HG02943 (cell line): ENCODE measurements at regions not wholly inside any gene's neighbourhood (a gene's known extent, or its start where the extent isn't known, plus 50 kb on each side); places are given as distances from the start of the nearest gene placed in this dataset.

Experiments used
- ATAC-seq: cut with Tn5 transposase; IDR thresholded peaks from one replicate; pipeline ENCODE4 v1.9.1; 2021; ENCODE audit warnings: mild to moderate bottlenecking, low read depth, moderate library complexity; ENCODE audit not compliant: unreplicated experiment

DNA sequence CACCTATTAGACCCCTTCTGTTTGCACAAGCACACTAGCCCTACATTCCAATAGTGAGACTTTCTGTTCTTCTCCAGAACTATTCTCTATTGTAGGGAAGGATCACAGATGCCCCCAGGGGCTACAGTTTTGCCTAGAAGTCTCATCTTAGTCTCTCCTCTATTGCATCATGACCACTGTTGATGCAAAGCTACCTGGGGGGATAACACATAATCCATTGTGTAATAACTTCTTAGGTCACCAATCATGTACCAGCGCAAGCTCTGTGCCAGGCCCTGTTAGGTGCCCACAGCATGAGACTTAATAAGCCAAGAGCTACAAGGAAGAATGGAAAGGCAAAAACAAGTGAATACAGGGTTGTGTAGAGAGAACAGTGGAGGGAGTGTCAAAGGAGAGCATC is 98.1 kb upstream of the TNFAIP3 start:
- no peak for ATAC-seq

DNA sequence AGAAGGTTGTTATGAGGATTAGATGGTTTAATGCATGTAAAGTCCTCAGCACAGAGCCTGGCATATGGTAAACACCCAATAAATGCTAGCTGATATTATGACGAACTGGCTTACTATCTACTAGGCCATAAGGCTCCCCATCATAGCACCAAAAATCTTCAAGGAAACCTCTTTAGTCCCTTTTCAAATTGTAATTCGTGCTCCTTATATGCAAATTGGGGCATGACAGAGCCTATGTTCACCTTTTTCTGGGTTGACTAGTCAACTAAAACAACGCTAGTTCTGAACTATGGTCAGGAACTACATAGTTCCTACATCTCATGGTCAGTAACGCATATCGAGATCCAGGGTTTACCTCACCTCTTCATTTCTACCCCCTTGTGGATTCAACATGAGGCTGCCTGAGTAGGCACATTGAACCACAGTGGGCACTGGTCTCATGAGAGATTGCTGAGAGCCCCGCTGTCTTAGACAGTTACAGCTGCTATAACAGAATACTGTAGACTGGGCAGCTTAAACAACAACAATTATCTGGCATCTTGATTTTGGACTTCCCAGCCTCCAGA is 97.2 kb upstream of the TNFAIP3 start:
- no peak for ATAC-seq

DNA sequence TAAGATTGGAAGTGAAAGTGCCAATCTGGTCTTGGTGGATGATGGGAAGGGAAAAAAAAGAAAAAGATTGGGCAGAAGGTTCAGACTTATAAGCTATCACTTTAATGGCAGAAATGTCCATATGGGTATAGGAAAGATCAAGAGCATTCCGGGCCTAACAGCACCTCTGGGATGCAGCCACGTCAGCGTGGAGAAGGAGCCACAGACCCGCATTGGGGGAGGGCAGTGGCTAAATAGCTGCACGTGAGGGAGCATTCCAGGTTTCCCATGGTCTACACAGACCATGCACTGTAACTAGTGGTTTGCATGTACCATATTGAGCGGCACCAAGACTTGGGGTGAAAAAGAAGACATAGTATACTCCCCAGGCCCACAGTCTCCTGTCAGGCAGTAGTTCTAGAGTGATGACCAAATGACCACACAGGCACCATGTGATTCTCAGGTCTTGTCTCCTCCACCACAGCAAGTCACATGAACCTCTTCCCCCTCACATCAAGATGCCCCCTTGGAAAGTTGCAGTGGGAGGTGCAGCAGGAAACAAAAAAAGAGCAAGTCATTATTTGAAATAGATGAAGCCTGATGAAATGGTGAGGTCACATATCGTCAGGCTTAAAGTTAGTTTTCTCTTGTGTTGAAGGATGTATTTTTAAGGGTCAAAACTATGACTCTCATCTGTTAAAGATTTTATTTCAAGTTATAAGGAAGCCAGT is 94.4 kb upstream of the TNFAIP3 start:
- ATAC-seq, result no peak

DNA sequence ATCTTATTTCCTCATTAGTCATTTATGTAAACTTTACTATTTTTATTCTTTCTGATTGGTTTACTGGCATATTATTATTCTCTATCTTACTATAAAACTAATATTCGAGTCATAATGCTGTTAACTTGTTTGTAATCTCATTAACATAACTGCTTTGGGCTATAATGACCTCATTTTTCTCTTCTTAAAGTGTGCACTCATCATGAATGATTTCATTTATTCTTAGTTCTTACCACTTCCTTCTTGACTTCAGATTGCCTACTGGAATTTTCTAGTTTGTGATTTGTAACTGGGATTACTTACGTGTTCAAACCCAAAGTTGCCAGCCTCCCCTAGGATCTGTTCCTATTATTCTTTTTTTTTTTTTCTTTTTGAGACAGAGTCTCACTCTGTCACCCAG is 91.8 kb upstream of the TNFAIP3 start:
- no peak for ATAC-seq

DNA sequence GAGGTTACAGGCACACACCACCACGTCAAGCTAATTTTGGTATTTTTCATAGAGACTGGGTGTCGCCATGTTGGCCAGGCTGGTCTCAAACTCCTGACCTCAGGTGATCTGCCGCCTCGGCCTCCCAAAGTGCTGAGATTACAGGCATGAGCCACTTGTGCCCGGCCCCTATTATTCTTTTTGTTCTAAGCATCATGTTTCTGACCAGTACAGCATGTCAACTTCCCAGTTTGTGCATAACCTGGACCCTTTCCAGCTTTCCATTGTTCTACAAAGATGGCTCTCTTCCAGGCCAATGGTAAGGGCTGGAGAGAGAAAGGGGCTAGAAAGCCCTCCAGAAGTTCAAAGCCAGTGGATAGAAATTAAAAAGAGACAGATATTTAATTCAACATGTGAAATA is 91.3 kb upstream of the TNFAIP3 start:
- ATAC-seq, result no peak

DNA sequence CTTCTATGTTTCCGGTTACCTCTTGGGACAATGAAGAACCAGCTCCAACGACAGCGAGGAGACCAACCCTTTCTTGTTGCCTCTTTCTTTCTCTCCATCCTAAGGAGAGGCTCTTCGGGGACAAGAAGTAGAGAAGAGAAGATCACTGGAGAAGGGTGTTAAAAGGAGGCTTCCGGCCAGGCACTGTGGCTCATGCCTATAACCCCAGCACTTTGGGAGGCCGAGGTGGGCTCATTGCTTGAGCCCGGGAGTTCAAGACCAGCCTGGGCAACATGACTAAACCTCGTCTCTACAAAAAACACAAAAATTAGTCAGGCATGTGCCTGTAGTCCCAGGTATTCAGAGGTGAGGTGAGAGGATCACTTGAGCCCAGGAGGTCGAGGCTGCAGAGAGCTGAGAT is 90.8 kb upstream of the TNFAIP3 start:
- ATAC-seq, result no peak

DNA sequence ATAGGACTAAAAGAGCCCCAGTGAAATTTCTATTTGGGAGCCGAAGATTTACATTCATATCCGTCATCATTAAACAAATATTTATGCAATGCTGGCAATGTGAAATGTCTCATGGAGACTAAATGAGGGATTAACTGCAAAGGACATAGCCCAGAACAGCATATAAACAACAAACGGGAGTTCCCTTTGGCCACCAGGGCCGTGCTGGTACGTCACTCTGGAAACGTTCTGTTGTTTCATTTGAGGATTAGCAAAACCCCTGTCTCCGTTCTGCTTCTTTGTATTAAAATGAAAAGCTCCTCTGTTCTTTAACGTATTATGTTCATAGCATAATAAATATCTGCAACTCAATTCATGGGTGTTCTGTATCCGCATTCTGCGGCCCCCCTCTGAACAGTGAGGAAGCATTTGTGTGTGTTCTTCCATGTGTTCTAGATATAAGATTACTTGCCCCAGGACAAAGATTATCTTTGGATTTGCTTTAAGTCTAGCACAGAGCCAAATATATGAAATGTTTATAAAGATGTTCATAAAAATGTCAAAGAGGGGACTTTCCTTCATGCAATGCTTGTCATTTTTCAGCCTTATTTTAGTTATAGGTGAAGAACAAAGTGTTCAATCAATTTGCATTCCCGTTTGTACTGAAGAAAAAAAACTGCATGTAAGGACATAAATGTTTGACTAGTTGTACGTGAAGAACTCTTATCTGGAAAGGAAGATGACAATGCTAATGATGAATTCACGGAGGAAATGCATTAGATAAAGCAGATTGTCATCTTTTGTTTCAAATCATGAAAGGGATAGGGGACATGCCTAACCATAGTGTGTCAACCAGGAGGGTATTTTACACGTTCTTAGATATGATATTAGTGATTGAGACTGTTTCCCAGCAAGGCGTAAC is 90.0 kb upstream of the TNFAIP3 start:
- ATAC-seq, result no peak

DNA sequence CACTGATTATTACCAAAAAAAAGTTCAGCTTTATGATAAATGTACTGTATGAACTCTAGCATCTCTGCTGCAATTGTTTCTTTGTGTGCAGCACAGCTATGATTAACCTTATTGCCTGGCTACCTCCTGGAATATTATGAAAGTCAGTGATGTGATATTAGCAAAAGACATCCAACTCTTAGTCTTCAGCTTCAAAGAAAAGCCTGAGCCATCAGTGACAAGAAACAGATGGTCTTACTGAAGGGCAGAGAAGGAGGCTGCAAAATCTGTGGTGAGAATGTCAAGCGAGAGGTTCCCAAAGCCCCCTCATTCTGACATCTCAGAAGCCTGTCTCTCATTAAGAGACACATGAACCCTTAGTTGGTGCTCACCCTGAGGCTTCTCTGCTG is 89.4 kb upstream of the TNFAIP3 start:
- no peak for ATAC-seq

DNA sequence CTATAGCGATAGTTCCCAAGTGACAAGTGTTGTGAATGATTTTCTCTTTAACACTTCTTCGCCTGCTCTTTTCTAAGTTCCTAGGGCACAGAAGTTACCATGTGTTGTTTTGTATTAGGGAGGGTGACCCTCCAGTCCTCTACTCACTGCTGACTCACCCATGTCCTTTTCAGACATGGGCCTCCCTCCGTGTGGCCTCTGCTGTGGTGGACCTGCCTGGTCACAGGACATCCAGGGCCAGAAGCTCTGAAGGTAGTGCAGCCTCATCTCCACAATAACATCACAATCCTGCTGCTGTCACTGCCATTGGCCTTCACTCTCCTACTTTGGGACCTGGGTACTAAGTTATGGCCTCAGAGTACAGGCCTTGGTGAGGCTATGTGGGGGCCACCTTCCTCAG is 87.1 kb upstream of the TNFAIP3 start:
- no peak for ATAC-seq

DNA sequence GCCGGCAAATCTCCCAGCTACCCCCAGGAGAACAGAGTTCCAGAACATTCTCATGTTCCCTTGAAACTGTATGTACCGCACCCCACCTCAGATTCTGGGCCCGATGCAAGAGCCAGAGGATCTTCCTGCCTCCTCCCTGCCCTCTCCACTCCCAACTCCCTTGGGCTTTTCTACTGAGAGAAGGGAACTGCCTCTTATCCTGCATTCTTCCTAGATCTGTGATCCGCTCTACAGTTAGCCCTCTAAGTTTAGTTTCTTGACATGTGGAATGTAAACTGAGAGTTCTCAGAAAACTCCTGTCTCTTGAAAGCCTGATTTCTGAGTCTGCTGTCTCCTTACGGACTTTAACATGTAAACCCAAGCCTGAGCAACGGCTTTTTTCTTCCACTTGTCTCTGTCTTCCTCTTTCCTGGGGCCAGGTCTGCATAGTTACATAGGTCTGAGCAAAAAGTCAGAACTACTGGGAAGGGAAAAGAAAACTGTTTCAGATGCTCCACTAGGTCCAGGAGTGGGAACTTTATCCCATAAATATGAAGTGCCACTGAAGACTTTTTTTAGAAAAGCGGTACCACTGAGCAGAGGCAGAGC is 86.5 kb upstream of the TNFAIP3 start:
- no peak for ATAC-seq

DNA sequence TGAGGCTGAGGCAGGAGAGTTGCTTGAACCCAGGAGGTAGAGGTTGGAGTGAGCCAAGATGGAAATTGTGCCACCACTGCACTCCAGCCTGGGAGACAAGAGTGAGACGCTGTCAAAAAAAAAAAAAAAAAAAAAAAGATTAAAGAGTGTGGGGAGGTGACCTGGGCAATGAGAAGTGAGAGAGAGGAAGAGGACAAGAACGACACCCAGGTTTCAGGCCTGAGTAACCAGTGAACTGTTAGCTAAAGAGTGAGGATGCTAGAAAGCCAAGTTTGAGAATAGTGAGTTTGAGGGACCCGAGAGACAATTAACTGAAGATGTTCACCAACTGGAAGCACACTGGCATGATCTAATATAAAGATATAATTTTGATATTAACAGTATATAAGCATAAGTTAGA is 85.4 kb upstream of the TNFAIP3 start:
- ATAC-seq, result no peak

DNA sequence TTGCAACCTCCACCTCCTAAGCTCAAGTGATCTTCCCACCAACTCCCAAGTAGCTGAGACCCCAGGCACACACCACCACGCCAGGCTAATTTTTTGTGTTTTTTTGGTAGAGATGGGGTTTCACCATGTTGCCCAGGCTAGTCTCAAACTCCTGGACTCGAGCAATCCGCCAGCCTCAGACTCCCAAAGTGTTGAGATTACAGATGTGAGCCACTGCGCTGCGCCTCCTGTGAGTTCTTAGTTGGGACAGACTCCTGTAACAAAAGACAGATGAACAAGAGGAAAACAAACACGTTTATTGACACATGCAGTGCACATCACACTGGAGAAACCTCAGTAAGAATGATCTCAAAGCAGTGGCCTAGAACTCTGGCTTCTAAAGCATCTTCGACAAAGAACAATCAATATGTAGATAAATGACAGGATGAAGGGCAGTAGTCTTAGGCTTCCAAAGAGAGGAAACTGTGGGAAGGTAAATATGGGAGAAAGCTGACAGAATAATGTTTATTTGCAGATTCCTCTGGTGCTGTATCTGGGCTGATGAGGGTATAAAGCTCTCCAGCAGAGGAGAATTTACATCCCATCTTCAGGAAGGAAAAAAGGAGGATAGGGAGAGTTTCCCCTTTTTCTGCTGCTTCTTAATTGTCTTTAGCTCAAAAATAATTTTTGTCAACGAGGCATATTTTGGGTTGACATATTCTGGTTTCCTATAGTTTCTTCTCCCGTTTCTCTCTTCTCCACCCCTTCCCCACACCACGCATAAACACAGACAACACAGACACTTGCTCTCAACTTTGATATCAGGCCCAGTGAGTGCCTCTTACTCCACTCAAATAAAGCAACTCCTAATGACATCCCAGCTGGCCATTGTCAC is 84.7 kb upstream of the TNFAIP3 start:
- ATAC-seq, result no peak

DNA sequence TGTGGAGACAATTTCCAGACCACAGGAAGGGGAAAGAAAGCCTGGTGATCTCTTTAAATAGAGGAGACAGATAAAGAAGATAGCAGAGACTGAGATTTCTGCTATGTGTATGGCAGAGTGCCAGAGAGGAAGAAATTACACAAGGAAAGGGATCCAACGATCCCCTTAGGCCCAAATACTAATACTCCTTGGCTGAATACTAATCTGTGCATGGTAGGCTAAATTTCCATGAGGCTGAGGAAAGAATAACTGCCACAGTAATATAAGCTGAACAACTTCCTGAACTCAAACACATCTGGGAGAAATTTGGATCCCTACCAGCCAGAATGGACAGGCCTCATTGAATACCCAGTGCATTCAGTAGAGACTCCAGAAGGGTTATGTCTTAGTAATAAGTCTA is 83.3 kb upstream of the TNFAIP3 start:
- no peak for ATAC-seq

DNA sequence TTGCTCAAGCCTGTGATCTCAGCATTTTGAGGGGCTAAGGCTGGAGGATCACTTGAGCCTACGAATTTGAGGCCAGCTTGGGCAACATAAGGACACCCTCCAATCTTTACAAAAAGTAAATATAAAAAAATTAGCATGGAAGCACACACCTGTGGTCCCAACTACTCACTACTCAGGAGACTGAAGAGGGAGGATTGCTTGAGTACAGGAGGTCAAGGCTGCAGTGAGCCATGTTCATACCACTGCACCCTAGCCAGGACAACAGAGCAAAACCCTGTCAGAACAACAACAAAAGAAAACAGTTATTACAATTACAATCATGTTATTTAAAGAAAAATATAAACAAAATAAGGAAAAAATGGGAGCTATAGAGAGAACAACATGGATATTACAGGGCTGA is 82.5 kb upstream of the TNFAIP3 start:
- ATAC-seq, result no peak

DNA sequence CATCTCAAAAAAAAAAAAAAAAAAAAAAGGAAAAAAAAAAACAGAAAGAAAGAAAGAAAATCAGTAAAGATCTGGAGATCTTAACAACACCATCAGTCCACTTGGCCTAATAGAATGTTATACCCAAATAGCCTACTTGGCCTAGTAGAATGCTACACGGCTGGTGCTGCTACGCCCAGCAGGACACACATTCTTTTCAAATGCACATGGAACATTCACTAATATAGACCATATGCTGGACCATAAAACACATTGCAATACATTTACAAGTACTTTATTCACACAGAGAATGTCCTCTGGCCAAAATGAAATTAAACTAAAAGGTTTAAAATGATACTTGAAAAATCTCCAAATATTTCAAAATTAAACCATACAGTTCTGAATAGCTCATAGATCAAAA is 80.0 kb upstream of the TNFAIP3 start:
- ATAC-seq, result no peak

DNA sequence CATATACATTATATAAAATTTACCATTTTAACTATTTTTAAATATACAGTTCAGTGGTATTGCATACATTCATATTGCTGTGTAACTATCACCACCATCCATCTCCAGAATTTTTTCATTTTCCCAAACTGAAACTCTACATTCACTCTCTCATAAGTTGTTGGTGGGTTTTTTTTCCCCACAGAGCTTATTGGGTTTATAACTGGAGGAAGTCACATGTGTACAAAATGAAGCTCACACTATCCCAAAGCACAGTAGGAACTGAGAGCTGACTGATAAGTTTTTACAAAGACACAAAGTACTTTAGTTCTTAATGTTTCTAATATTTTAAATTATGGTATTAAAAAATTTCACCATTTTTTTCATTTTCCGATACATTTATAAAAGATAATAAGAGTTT is 78.8 kb upstream of the TNFAIP3 start:
- no peak for ATAC-seq

DNA sequence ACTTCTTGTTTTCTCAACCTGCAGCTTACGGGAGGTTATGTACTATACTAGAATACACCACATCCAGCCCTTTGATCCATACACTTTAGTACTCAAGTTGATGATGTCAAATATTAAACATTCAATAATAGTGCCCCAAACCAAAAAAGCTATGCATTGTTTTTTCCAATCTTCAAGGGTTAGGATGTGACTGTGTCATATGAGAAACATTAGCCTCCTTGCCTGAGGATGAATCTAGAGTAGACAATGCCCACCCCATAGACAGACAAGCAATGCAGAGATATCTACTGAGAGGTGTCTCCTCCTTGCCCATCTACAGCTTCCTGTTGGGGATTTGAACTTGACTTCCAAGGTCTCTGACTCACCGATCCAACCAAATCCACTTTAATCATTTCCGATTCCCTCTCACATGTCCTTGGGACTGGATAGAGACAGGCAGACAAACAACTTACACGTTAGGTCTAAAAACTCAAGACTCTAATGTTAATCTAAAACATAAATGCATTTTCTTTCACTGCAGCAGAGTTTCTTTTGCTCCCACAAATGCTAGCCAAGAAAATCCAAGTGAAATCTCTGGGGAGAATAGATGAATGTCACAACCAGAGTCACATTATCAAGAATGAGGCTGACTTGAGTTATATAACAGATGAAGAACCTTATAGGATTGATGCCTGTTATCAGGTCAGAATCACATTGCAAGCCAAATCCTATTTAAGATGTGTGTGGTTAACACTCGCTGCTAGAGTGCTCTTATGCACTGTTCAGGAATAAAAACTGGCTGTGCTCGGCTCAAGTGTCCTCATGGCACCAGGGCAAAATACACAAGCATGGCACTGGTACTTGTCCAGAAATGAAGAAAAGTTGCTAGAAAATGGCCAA is 75.5 kb upstream of the TNFAIP3 start:
- ATAC-seq, result no peak

DNA sequence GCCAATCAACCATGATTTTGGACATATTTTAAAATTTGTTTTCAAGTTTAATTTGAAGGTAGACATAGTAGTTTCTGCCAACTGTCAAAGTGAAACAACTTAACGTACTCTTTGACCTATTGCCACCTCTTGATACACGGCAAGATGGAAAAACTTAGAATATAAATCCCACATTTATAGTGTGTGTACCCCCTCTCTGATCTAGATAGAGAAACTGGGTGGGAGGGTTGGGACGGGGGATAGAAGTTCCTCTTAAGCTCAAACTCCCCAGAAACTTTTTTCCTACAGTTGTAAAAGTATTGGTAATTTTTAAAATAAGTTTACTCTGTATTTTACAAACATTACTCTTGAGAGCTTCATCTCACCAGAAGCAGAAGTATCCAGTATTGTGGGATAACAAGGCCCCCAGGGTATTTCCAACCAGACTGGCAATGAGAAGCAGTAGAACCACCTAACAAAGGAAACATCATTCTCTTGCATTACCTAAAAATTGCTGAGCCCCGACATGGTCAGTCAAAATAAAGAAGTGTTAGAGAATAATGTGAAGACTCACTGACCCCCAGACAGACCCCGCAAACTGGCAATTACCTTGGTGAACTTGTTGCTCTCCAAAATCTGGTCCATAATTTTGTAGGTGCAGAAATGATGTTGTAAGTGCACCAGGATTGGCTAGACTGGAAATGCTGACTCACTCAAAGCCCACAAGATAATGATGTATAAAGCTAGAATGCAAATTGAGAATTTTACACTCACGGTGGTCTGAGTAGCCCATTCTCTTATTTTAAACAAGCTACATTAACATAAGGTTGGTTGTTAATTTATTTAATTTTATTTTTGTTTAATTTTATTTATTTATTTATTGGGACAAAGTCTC is 74.7 kb upstream of the TNFAIP3 start:
- ATAC-seq, result no peak
